ENCODE measurements at regions not wholly inside any gene's neighbourhood (a gene's known extent, or its start where the extent isn't known, plus 50 kb on each side); places are given as distances from the start of the nearest gene placed in this dataset.

DNA sequence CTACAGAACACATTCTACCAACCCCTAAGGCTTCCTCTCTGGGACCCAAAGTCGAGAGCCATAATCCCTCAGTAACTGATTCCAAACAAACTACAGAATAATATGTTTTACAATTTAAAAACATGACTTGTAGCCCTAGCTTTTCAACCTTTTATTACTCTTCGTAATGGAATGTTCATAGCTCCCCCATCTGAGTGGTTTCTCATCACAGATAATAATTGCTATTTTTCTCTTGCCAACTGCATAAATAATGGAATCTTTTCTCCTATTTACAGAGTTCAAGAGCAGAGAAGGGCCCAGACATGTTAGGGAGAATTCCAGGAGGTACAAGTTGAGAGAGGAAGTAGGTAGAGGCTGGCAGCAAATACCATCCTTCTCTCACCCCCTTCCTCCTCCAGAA is 59.9 kb upstream of the CERS6 start:
- no peak for TF ChIP-seq GATAD2B (IDR thresholded peaks at IDR 0.05; ENCODE audit: borderline replicate concordance)
- H3K79me2 ChIP-seq (ENCODE audit: control insufficient read depth, insufficient read depth, low read length), result no peaks in the 10 kb centered on the region
- ATAC-seq (no peak), FAIRE-seq (no peak), DNase-seq (ENCODE audit: extremely low read depth in 1 of 4, low spot score in 3 of 4) (no peak)
- no TSS peak for BruUV-seq (replicated peaks)
- ChIA-PET POLR2A (no interaction called here), CTCF (ENCODE audit: low intra/inter-chr PET ratio) (no interaction called here)
- no peak overlapping the region for H3K9ac ChIP-seq (ENCODE audit: insufficient read depth in 1 of 2, low read depth in 2 of 2, low read length in 2 of 2)
- no peaks in the 10 kb centered on the region for H3K4me1 ChIP-seq (replicated peaks in 1 of 2; ENCODE audit: control insufficient read depth in 2 of 2, insufficient read depth in 2 of 2, low read length in 2 of 2)
- no peak overlapping the region for H3K4me3 ChIP-seq
- H3K27me3 ChIP-seq (ENCODE audit: control insufficient read depth in 2 of 2, insufficient read depth in 2 of 2, low read length in 2 of 2), result no peaks in the 10 kb centered on the region
- H2AFZ ChIP-seq (ENCODE audit: low read depth, low read length), result no peak overlapping the region
- H4K20me1 ChIP-seq (replicated peaks; ENCODE audit: control insufficient read depth, insufficient read depth, low read length), result no peaks in the 10 kb centered on the region
- 4% methylated on average over 2 of the region's 2 CpGs for WGBS (ENCODE audit: insufficient coverage, low coverage, missing lambda C conversion rate)
- in situ Hi-C loops (cut with MboI), result no loop called here
- no peaks in the 10 kb centered on the region for H3K9me1 ChIP-seq (ENCODE audit: control insufficient read depth, insufficient read depth, low read length)
- no peak overlapping the region for H3K27ac ChIP-seq (ENCODE audit: extremely low read depth, low read depth, low read length)
- no peak overlapping the region for H3K4me2 ChIP-seq (ENCODE audit: insufficient read depth, low read length)
- no peaks in the 10 kb centered on the region for H3K9me3 ChIP-seq (replicated peaks; ENCODE audit: control insufficient read depth, insufficient read depth, low read depth, low read length)
- no peaks in the 10 kb centered on the region for H3K36me3 ChIP-seq (ENCODE audit: control insufficient read depth, insufficient read depth, low read length)
- intact Hi-C loops (cut with micrococcal nuclease), result no loop called here

DNA sequence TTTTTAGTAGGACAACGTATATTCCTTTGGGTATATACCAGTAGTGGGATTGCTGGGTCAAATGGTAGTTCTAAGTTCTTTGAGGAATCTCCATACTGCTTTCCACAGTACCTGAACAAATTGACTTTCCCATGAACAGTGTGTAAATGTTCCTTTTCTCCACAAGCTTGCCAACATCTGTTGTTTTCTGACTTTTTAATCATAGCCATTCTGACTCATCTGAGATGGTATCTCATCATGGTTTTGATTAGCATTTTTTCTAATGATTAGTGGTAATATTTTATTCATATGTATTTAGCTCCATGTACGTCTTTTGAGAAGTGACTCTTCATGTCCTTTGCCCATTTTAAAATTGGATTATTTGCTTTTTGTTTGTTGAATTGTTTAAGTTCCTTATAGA is 58.4 kb upstream of the CERS6 start:
- Histone ChIP-seq H3K4me3 (no peak overlapping the region), H2AFZ (ENCODE audit: low read depth, low read length) (no peak overlapping the region), H3K4me1 (replicated peaks in 1 of 2; ENCODE audit: control insufficient read depth in 2 of 2, insufficient read depth in 2 of 2, low read length in 2 of 2) (no peaks in the 10 kb centered on the region), H3K36me3 (ENCODE audit: control insufficient read depth, insufficient read depth, low read length) (no peaks in the 10 kb centered on the region), H4K20me1 (replicated peaks; ENCODE audit: control insufficient read depth, insufficient read depth, low read length) (no peaks in the 10 kb centered on the region), H3K79me2 (ENCODE audit: control insufficient read depth, insufficient read depth, low read length) (no peaks in the 10 kb centered on the region), H3K27me3 (ENCODE audit: control insufficient read depth in 2 of 2, insufficient read depth in 2 of 2, low read length in 2 of 2) (no peaks in the 10 kb centered on the region), H3K9me1 (ENCODE audit: control insufficient read depth, insufficient read depth, low read length) (no peaks in the 10 kb centered on the region), H3K9me3 (replicated peaks; ENCODE audit: control insufficient read depth, insufficient read depth, low read depth, low read length) (no peaks in the 10 kb centered on the region), H3K27ac (ENCODE audit: extremely low read depth, low read depth, low read length) (no peak overlapping the region), H3K4me2 (ENCODE audit: insufficient read depth, low read length) (no peak overlapping the region), H3K9ac (ENCODE audit: insufficient read depth in 1 of 2, low read depth in 2 of 2, low read length in 2 of 2) (no peak overlapping the region)
- BruUV-seq (replicated peaks), result no TSS peak
- FAIRE-seq (no peak), ATAC-seq (no peak), DNase-seq (ENCODE audit: extremely low read depth in 1 of 4, low spot score in 3 of 4) (no peak)
- in situ Hi-C loops (cut with MboI) (no loop called here), intact Hi-C loops (cut with micrococcal nuclease) (no loop called here)
- 0% methylated on average over 2 of the region's 2 CpGs for WGBS (ENCODE audit: insufficient coverage, low coverage, missing lambda C conversion rate)
- ChIA-PET CTCF (ENCODE audit: low intra/inter-chr PET ratio) (no interaction called here), POLR2A (interaction anchor here (0.5 kb wide), 1 partner anchor 9 kb away, joined by 3 read pairs; no protein-coding TSS in a partner anchor)
- TF ChIP-seq, protein P1, sequence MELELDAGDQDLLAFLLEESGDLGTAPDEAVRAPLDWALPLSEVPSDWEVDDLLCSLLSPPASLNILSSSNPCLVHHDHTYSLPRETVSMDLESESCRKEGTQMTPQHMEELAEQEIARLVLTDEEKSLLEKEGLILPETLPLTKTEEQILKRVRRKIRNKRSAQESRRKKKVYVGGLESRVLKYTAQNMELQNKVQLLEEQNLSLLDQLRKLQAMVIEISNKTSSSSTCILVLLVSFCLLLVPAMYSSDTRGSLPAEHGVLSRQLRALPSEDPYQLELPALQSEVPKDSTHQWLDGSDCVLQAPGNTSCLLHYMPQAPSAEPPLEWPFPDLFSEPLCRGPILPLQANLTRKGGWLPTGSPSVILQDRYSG (tag; conservative IDR thresholded peaks at IDR 0.05; ENCODE audit: low read depth), result no peak
- TF ChIP-seq ZSCAN29 (IDR thresholded peaks at IDR 0.05), result no peak
- TF ChIP-seq, protein P2, sequence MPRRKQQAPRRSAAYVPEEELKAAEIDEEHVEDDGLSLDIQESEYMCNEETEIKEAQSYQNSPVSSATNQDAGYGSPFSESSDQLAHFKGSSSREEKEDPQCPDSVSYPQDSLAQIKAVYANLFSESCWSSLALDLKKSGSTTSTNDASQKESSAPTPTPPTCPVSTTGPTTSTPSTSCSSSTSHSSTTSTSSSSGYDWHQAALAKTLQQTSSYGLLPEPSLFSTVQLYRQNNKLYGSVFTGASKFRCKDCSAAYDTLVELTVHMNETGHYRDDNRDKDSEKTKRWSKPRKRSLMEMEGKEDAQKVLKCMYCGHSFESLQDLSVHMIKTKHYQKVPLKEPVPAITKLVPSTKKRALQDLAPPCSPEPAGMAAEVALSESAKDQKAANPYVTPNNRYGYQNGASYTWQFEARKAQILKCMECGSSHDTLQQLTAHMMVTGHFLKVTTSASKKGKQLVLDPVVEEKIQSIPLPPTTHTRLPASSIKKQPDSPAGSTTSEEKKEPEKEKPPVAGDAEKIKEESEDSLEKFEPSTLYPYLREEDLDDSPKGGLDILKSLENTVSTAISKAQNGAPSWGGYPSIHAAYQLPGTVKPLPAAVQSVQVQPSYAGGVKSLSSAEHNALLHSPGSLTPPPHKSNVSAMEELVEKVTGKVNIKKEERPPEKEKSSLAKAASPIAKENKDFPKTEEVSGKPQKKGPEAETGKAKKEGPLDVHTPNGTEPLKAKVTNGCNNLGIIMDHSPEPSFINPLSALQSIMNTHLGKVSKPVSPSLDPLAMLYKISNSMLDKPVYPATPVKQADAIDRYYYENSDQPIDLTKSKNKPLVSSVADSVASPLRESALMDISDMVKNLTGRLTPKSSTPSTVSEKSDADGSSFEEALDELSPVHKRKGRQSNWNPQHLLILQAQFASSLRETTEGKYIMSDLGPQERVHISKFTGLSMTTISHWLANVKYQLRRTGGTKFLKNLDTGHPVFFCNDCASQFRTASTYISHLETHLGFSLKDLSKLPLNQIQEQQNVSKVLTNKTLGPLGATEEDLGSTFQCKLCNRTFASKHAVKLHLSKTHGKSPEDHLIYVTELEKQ (CRISPR knock-in tag; IDR thresholded peaks at IDR 0.05), result no peak
- no peak for TF ChIP-seq ZNF311 (CRISPR knock-in tag; IDR thresholded peaks at IDR 0.05)
- TF ChIP-seq, protein P3, sequence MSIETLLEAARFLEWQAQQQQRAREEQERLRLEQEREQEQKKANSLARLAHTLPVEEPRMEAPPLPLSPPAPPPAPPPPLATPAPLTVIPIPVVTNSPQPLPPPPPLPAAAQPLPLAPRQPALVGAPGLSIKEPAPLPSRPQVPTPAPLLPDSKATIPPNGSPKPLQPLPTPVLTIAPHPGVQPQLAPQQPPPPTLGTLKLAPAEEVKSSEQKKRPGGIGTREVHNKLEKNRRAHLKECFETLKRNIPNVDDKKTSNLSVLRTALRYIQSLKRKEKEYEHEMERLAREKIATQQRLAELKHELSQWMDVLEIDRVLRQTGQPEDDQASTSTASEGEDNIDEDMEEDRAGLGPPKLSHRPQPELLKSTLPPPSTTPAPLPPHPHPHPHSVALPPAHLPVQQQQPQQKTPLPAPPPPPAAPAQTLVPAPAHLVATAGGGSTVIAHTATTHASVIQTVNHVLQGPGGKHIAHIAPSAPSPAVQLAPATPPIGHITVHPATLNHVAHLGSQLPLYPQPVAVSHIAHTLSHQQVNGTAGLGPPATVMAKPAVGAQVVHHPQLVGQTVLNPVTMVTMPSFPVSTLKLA (conservative IDR thresholded peaks at IDR 0.05), result no peak
- no peak for TF ChIP-seq NR1H2 (CRISPR knock-in tag; IDR thresholded peaks at IDR 0.05)
- TF ChIP-seq ZNF184 (CRISPR knock-in tag; IDR thresholded peaks at IDR 0.05), result no peak
- TF ChIP-seq CCAR2 (IDR thresholded peaks at IDR 0.05; ENCODE audit: low read depth, low read length), result no peak
- TF ChIP-seq TBP (optimal IDR thresholded peaks at IDR 0.05; ENCODE audit: low read depth, low read length), result no peak
- TF ChIP-seq ZC3H4 (CRISPR knock-in tag; IDR thresholded peaks at IDR 0.05; ENCODE audit: borderline replicate concordance), result no peak
- TF ChIP-seq SNRNP70 (optimal IDR thresholded peaks at IDR 0.05; ENCODE audit: low read depth, low read length), result no peak

Measured in K562 (cell line).